GM21526 (cell line): ENCODE measurements at regions not wholly inside any gene's neighbourhood (a gene's known extent, or its start where the extent isn't known, plus 50 kb on each side); places are given as distances from the start of the nearest gene placed in this dataset.
"Not testable (repeated sequence)": the region's sequence is repeated elsewhere in the genome, so short reads cannot be mapped to it uniquely, and the experiment has no call there.

Experiments used
- ATAC-seq: cut with Tn5 transposase; IDR thresholded peaks from one replicate; pipeline ENCODE4 v1.9.1; 2021; ENCODE audit warnings: moderate library complexity; ENCODE audit not compliant: unreplicated experiment, low FRiP score

DNA sequence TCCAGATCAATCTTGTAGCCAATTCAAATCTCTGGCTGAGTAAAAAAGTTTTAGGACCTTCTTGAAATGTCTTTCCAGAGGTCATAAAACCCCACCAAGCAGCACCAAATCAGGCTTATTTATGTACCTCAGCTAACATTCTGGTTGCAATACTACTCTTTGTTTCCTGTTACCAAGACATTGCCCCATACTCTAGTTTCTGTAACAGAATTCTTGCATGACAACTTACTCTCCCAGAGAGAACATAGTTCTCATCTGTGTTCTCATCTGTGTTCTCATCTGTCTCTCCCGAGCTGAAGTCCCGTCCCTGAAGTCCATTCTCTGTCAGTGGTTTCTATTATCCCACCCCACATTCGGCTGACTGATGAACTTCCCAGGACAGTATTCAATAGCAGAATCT lies 1285.1 kb downstream of the XPNPEP1 start:
- ATAC-seq = no peak

DNA sequence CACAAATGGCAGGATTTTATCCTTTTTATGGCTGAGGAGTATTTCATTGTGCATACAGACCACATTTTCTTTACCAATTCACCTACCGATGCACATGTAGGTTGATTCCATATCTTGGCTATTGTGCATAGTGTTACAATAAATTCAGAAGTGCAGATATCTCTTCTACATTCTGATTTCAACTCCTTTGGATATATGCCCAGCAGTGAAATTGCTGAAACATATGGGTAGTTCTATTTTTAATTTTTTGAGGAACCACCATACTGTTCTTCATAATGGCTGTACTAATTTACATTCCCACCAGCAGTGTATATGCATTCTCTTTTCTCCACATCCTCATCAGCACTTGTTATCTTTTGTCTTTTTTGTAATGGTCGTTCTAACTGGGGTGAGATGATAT lies 1290.3 kb downstream of the XPNPEP1 start:
- ATAC-seq = no peak

DNA sequence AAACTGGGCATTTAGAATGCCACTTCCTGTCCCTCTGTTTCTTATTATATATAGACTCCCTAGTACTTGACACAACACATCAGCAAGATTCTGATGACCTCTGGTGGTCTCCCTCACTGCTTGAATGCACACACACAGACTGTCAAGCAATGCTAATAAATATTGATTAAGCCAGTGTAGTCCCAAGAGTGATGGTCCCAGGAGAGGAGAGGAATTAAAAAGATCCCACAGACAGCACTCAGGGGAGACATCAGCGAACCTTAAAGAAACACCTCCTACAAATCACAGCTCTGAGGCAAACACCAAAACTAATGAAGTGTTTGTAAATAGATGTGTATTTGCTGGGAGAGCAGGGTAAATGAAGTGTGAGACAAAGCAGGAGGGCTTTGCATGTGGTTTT lies 1291.2 kb downstream of the XPNPEP1 start:
- ATAC-seq = no peak

DNA sequence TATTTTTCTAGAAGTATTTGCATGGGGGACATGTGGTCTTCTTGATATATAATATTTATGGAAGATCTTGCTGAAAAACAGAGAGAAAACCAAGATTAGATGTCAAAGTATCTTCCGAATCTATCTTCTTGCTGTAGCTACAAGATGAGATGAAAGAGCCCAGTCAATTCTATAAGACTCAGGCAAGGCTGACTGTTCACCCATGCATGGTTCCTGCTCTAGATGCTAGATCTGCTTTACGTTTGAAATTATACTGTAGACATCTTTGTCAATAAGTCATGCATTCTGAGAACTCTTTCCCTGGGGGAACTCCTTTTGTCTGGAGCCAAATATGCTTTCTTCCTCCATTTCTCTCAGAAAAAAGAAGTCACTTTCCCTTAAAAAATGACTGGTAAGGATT lies 1292.0 kb downstream of the XPNPEP1 start:
- ATAC-seq = no peak

DNA sequence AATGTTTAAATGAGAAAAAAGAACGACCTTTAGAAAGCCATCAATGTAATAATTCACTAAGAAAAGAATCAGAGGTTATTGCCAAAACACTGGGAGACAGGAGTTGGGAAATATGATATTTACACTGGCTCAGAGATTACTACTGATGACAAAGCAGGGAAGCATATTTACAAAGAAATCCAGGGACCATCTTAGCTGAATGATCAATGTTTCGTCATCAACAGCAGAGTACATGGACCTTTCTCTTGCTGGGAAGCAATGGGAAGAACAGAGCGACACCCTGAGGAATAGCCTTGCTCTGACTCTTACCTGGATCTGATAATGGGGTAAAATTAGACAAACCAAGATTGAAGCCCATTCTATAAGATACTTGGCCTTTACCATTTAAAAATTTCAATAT lies 1293.5 kb downstream of the XPNPEP1 start:
- no peak for ATAC-seq

DNA sequence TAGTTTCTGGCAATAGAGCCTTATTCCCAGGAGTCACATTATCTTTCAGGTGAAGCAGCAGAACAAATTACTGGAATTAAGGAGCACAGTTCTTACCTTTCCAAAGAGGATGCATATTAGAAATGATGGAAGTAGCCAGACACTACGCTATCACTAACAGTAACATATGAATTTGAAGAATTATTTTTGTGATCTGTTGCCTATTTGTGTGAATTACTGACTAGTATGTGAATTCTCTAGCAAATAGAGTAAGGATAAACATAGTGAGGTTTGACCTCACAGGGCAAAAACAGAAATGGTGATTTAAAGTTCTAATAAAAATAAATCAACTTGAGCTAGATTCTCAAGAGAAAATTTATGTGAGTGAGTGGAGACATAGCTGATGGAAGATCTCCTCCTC lies 1299.3 kb downstream of the XPNPEP1 start:
- no peak for ATAC-seq

DNA sequence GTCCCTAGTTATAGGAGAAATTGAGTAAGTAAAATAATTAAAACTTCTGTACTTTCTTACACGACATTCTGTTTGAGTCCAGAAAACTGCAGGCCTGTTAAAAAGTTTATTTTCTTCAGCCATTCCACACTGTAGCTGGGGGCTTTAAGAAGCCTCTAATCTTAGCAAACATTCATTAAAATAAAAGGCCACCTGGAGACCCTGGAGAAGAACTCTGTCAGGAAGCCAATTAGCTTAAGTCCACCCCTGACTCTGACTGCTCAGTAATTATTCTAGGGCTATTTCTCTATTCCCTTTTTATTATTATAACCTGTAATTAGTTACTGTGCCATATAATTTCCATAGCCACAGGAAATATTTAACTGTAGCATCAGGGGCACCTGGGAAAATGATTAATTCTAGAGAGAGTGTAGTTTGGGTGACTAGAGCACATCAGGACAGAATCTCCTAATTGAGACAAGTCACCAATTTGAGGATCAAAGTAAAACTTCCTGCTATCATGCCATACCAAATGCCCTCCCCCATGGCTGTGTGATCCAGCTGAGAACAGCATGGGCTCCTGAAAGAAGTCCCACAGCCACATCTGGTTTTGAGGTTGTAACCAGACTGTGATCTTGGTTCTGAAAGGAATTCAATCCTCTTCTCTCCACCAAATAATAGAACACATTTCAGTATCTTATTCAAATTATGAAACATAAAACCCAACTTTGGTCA lies 1302.3 kb downstream of the XPNPEP1 start:
- ATAC-seq = no peak

DNA sequence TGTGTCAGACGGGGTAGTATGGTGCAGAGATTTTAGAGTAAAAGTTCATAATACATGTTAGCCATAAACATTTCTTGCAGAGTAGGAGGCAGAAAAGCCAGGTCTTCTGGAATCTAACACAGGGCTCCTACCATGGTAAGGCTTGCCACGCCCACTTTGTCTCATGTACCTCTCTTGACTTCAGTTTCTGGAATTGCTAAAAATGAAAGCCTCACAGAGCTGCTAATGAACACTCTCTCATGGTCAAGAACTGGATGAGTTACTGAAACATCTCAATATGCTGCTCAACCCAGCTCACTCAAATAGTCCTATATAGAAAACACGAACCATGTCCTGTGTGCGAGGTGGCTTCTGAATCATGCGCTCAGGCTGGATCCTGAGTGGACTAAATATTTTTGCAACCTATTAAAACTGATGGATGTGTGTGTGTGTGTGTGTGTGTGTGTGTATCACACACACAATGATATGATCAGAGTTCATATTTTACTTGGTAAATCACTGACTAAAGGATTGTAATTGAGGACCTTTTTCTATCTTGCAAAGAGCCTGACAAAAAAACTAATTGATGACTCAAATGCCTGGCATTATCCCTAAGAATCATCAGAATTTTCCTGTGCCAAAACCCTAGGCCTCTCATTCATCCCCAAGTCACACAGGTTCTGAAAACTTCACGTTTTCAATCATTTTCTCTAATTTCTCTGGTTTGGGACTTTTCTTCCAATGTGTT lies 1306.6 kb downstream of the XPNPEP1 start:
- ATAC-seq = no peak

DNA sequence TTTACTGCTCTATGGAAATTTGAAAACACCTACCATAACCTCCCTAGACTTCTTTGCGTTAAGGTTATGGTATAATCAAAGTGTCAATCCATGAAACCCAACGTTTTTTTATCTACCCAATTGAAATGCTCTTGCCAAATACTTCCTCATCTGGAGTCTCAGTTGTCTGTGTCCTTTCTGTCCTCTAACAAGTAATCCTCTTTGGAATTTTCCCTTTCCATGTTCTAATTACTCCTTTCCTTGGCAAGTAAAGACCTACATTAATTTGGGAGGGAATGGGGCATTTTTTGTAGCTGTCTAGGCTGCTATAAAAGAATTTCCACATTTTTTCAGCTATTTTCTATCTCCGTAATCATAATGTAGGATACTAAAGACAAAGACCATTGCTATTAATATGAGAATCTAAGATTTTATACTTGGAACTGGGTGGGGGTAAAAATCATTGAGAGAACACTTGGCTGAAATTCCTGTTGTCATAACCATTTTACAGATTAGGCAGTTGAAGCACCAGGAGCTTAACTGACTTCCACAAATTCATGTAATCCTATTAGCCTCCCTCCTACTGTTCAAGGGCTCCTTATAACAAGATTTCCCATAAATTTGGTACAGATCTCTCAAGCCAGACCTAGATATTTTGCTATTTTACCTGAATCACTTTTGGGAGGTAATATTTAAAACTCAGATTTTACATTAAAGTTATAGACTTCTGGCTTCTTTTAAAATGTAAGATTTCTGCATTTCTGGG lies 1307.6 kb downstream of the XPNPEP1 start:
- ATAC-seq = no peak

DNA sequence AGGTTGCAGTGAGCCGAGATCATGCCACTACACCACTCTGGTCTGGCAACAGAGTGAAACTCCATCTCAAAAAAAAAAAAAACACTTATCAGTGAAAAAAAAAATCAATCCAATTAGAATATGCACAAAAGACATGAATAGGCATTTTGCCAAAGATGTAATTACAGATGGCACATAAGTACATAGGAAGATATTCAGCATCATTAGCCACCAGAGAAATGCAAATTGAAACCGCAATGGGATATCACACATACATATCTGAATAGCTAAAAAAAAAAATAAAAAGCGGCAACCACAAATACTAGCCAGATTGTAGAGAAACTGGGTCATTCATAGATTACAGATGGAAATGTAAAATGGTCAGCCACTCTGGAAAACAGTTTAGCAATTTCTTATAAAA lies 1310.8 kb downstream of the XPNPEP1 start:
- ATAC-seq = no peak

DNA sequence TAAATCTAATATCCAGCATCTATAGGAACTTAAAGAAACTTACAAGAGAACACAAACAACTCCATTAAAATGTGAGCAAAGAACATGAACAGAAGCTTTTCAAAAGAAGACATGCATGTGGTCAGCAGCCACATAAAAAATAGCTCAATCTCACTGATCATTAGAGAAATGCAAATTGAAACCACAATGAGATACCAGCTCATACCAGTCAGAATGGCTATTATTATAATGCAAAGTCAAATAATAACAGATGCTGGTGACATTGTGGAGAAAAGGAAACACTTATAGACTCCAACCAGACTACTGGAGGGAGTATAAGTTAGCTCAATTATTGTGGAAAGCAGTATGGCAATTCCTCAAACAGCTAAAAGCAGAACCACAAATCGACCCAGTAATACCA lies 1314.5 kb downstream of the XPNPEP1 start:
- no peak for ATAC-seq

DNA sequence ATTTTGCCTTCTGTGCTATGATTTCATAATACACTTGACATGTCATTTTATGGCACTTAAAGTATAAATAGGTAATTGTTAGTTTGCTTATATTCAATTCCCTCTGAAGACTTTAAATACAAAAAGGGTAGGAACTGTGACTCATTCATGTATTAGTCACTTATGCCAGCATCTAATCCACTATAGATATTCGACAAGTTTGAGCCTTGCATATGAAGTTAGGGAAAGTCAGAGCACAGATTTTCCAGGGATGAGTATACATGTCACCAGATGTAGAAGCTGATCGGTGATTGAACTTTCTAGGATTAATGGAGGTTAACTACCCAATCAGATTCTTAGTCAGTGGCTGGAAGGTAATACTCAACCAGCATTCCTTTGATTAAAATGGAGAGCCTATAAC lies 1321.5 kb downstream of the XPNPEP1 start:
- no peak for ATAC-seq

DNA sequence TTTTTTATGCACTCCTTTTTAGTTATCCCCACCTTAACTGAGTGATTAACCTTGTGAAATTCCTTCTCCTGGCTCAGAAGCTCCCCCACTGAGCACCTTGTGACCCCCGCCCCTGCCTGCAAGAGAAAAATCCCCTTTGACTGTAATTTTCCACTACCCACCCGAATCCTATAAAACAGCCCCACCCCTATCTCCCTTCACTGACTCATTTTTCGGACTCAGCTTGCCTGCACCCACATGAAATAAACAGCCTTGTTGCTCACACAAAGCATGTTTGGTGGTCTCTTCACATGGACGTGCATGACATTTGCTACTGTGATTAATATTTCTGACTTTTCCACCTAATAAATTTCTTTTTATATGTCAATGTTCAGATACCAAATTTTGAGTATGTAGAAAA lies 1322.8 kb downstream of the XPNPEP1 start:
- ATAC-seq = not testable (repeated sequence)

DNA sequence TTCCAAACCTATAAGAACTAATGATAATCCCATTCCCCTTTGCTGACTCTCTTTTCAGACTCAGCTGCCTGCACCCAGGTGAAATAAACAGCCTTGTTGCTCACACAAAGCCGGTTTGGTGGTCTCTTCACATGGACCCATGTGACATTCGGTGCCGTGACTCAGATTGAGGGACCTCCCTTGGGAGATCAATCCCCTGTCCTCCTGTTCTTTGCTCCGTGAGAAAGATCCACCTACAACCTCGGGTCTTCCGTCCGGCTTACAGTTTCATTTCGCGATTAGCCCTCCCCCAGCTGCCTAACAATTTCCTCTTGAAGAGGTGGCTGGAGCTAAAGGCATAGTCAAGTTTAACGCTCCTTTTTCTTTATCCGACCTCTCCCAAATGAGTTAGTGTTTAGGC lies 1324.0 kb downstream of the XPNPEP1 start:
- ATAC-seq = not testable (repeated sequence)

DNA sequence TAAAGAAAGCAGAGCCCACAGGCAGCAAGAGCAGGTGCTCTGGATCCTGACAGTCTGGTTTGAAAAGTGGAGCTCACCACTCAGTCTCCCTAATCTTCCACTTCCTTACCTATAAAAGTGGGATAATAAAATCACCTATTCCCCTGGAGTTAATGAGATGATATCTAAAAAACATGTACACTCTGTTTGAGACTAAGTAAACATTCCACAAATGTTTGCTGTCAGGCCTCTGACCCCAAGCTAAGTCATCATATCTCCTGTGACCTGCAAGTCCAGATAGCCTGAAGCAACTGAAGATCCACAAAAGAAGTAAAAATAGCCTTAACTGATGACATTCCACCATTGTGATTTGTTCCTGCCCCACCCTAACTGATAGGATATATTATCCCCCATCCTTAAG lies 1324.5 kb downstream of the XPNPEP1 start:
- no peak for ATAC-seq

DNA sequence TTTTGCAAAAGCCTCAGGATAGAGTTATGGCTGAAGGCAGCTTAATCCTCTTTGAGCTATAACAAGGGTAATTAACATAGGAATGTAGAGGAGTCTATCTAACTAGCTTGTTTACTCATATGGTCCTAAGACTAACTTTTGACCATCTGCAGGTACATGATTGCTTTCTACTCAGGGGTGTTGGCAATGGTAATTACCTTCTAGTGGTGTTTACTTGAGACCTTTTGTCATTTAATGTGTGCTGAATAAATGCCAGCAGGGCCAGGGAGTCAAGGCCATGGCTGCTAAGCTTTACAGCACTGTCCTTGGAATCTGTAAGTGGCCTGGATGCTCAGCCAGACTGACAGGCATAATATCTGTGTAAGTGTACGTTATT lies 1325.0 kb downstream of the XPNPEP1 start:
- ATAC-seq = no peak

DNA sequence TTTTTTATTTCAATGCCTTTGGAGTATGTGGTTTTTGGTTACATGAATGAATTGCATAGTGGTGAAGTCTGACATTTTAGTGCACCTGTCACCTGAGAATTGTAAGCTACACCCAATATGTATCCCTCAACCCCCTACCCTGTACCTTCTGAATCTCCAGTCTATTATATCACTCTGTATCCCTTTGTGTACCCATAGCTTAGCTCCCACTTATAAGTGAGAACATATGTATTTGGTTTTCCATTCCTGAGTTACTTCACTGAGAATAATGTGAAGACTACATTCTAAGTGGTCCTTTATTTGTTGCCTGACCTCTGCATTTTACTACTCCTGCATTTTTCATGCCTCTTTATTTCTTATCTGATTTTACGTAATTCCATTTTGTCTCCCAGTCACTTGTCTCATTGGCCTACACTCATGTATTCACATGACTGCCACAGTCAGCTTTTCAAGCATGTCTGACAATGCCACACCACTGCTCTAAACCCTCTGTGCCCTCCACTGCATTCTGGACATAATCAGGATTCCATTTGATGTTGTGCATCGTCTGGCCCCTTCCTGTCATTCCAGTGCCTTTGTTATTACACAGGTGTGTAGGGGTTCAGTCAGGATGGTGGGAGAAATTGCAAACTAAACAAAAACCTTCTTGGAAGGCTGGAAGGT lies 1325.5 kb downstream of the XPNPEP1 start:
- no peak for ATAC-seq

DNA sequence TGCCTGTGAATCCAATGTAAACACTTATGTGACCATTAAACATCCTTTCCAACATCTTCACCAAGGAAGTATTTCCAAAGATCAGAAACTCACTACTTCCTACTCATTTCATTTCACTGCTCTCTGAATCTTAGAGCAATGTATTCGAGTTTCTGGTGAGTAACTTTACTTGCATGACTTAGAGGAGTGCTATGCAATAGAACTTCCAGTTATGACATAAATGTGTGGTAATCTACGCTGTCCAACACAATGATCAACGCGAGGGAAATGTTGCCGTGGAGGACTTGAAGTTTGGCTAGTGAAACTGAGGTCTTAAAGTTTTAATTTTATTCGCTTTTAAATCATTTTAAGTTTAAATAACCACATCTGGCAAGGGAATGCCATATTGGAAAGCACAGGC lies 1326.3 kb downstream of the XPNPEP1 start:
- ATAC-seq = no peak

DNA sequence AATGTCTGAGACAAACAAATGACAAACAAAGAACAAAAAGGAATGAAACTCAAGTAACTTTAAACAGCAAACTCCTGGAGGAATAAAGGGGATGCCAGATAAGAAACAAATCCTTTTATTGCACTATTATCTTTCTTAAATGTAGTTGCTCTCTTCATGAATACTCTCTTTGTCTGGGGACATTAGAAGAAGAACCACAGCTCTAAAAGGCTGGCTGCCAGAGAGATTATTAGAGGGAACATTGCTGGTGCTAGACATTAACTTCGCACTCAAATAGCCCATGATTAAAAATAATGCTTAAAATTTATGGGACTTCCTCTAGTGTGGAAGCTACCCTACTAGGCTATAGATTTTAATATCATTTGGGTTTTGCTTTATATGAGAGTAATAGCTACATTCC lies 1330.4 kb downstream of the XPNPEP1 start:
- no peak for ATAC-seq

DNA sequence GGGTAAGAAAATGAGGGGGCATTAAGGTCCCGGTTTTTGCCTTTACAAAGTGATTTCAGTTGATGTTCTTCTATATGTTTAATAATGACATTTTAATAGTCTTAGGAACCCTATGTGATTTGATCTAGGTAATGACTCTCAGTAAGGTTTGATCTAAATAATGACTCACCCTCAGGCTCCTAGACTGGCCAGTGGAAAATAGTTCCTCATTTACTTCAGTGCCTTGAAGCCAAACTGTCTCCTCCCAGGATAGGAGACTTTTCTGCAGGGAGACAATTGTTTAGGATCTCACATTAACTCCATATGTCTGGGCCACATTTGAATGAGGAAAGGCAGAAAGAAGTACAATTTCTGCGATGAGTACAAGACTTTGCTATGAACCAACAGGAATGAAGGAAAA lies 1331.9 kb downstream of the XPNPEP1 start:
- no peak for ATAC-seq

DNA sequence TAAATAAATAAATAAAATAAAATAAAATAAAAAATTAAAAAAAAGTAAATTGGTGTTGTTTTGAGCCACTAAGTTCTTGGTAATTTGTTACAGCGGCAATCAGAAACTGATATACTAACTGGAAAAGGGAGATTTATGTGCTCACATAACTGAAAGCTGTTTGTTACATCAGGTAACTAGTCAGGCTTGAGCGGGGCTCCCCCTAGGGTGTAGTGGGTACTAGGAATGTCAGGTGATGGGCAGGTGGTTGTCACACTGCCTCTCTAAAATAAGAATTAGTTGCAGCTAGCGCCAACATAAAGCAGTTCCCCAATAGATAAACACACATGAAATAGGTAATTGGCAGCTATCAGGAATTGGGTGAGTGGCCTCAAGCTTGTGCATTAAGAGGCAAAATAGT lies 1336.9 kb downstream of the XPNPEP1 start:
- ATAC-seq = no peak
